ENCODE measurements at regions not wholly inside any gene's neighbourhood (a gene's known extent, or its start where the extent isn't known, plus 50 kb on each side); places are given as distances from the start of the nearest gene placed in this dataset.

GRCh38 chr5:38726279-38726678, 119.5 kb upstream of the OSMR start (continued):
- TF ChIP-seq, protein P1, sequence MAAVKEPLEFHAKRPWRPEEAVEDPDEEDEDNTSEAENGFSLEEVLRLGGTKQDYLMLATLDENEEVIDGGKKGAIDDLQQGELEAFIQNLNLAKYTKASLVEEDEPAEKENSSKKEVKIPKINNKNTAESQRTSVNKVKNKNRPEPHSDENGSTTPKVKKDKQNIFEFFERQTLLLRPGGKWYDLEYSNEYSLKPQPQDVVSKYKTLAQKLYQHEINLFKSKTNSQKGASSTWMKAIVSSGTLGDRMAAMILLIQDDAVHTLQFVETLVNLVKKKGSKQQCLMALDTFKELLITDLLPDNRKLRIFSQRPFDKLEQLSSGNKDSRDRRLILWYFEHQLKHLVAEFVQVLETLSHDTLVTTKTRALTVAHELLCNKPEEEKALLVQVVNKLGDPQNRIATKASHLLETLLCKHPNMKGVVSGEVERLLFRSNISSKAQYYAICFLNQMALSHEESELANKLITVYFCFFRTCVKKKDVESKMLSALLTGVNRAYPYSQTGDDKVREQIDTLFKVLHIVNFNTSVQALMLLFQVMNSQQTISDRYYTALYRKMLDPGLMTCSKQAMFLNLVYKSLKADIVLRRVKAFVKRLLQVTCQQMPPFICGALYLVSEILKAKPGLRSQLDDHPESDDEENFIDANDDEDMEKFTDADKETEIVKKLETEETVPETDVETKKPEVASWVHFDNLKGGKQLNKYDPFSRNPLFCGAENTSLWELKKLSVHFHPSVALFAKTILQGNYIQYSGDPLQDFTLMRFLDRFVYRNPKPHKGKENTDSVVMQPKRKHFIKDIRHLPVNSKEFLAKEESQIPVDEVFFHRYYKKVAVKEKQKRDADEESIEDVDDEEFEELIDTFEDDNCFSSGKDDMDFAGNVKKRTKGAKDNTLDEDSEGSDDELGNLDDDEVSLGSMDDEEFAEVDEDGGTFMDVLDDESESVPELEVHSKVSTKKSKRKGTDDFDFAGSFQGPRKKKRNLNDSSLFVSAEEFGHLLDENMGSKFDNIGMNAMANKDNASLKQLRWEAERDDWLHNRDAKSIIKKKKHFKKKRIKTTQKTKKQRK (IDR thresholded peaks at IDR 0.05; ENCODE audit: low read length), result no peak

DNA sequence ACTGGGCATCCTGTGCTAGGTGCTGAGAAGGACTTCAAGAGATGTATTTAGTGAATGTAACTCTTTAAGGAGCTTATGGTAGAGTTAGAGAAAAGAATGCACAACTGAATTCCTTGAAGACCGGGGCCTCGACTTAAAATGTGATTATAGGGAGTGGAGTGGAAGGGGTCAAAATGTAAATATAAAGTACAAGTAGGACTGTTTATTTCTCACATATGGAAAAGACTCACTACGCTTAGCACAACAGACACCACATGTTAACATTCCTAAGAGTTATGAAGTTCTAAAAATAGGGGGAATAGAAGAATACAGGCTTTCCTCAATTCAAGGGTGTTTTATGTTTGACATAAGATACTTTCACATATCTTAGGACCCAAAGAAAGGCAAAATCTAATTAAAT, 117.8 kb upstream of the OSMR start:
- intact Hi-C loops (cut with micrococcal nuclease; ENCODE audit: unreplicated experiment), result no loop called here

DNA sequence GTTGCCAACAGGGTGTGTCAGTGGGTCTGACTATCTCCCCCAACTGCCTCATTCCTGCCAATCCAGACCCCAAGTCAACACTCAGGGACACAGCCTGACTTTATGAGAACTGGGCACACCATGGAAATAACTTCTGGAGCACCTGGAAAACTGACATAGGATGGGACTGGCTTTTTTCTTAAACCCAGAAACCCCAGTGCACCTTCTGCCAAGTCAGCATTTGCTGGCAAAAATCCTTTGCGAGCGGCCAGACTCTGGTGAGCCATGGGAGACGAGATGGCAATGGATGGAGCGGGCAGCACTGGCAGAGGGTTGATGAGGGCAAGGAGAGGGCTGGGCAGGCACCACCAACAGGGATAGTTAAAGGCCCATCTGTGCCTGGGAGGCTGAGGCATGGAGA, 114.4 kb upstream of the OSMR start:
- no peak overlapping the region for H3K4me2 ChIP-seq (ENCODE audit: low read depth, low read length)
- CTCF ChIA-PET (ENCODE audit: low intra/inter-chr PET ratio, low total read pairs), result no interaction called here
- peaks cover 0 to 4% of the 10 kb centered on the region in 2 experiments; a peak in 2 of 5 replicates for H3K27me3 ChIP-seq (ENCODE audit: control insufficient read depth in 1 of 2, insufficient read depth in 2 of 2, low read length in 2 of 2)
- no peak for ATAC-seq
- FAIRE-seq, result no peak
- H2AFZ ChIP-seq (ENCODE audit: low read length), result no peak overlapping the region
- TF ChIP-seq MAFK (conservative IDR thresholded peaks at IDR 0.05 in 1 of 2, IDR thresholded peaks at IDR 0.05 in 1 of 2; ENCODE audit: low read length in 2 of 2), result peak; percentile 87 to 91
- peak; percentile 87 for TF ChIP-seq MAFF (IDR thresholded peaks at IDR 0.05; ENCODE audit: low read depth, low read length)
- TF ChIP-seq HNF4A (CRISPR knock-in tag; IDR thresholded peaks at IDR 0.05), result no peak
- no peaks in the 10 kb centered on the region for H3K9me3 ChIP-seq (ENCODE audit: low read length)
- intact Hi-C loops (cut with micrococcal nuclease; ENCODE audit: unreplicated experiment), result no loop called here
- WGBS (ENCODE audit: low lambda C conversion rate), result 10% methylated on average over 2 of the region's 4 CpGs
- no peak overlapping the region for H3K27ac ChIP-seq (ENCODE audit: extremely low read length, insufficient read depth, low read length)
- no peaks in the 10 kb centered on the region for H3K36me3 ChIP-seq (replicated peaks in 1 of 2; ENCODE audit: control insufficient read depth in 1 of 2, insufficient read depth in 2 of 2, low read length in 2 of 2)
- H3K4me1 ChIP-seq (ENCODE audit: insufficient read depth, low read length), result no peaks in the 10 kb centered on the region
- DNase-seq (ENCODE audit: low spot score), result no peak
- no TSS peak for BruUV-seq (replicated peaks)
- POLR2A ChIA-PET, result no interaction called here
- in situ Hi-C loops (cut with HindIII; ENCODE audit: extremely low pct_ligation_motif_present, low pct_unique_long_range_greater_than_20kb), result no loop called here
- H3K9ac ChIP-seq (ENCODE audit: insufficient read depth, low read depth, low read length), result no peak overlapping the region
- no peaks in the 10 kb centered on the region for H3K79me2 ChIP-seq (ENCODE audit: insufficient read depth, low read length)
- H3K4me3 ChIP-seq (replicated peaks in 1 of 3; ENCODE audit: insufficient read depth in 1 of 3, low read depth in 2 of 3, low read length in 3 of 3), result no peak overlapping the region
- H4K20me1 ChIP-seq (ENCODE audit: insufficient read depth, low read length), result no peaks in the 10 kb centered on the region

More for the DNA sequence above, 117.8 kb upstream of the OSMR start:
- no TSS peak for BruUV-seq (replicated peaks)
- H2AFZ ChIP-seq (ENCODE audit: low read length), result no peak overlapping the region
- in situ Hi-C loops (cut with HindIII; ENCODE audit: extremely low pct_ligation_motif_present, low pct_unique_long_range_greater_than_20kb), result no loop called here
- TF ChIP-seq BRD4 (CRISPR knock-in tag; IDR thresholded peaks at IDR 0.05), result no peak
- no peak for TF ChIP-seq MYNN (CRISPR knock-in tag; IDR thresholded peaks at IDR 0.05; ENCODE audit: low read depth)
- TF ChIP-seq ZNF557 (CRISPR knock-in tag; IDR thresholded peaks at IDR 0.05), result no peak
- TF ChIP-seq MAFK (conservative IDR thresholded peaks at IDR 0.05 in 1 of 2, IDR thresholded peaks at IDR 0.05 in 1 of 2; ENCODE audit: low read length in 2 of 2), result no peak
- TF ChIP-seq TSC22D2 (CRISPR knock-in tag; IDR thresholded peaks at IDR 0.05; ENCODE audit: borderline replicate concordance), result no peak
- H3K9me3 ChIP-seq (ENCODE audit: low read length), result no peaks in the 10 kb centered on the region
- ATAC-seq (no peak), FAIRE-seq (no peak), DNase-seq (ENCODE audit: low spot score) (no peak)
- 44% methylated on average over 3 of the region's 3 CpGs for WGBS (ENCODE audit: low lambda C conversion rate)
- H3K9ac ChIP-seq (ENCODE audit: insufficient read depth, low read depth, low read length), result no peak overlapping the region
- H3K27me3 ChIP-seq (ENCODE audit: control insufficient read depth in 1 of 2, insufficient read depth in 2 of 2, low read length in 2 of 2), result no peaks in the 10 kb centered on the region; a peak in 1 of 5 replicates
- CTCF ChIA-PET (ENCODE audit: low intra/inter-chr PET ratio, low total read pairs), result no interaction called here
- no peak overlapping the region for H3K4me3 ChIP-seq (replicated peaks in 1 of 3; ENCODE audit: insufficient read depth in 1 of 3, low read depth in 2 of 3, low read length in 3 of 3)
- no peak overlapping the region for H3K27ac ChIP-seq (ENCODE audit: extremely low read length, insufficient read depth, low read length)
- no peaks in the 10 kb centered on the region for H3K79me2 ChIP-seq (ENCODE audit: insufficient read depth, low read length)
- no peaks in the 10 kb centered on the region for H3K36me3 ChIP-seq (replicated peaks in 1 of 2; ENCODE audit: control insufficient read depth in 1 of 2, insufficient read depth in 2 of 2, low read length in 2 of 2)
- no peak overlapping the region for H3K4me2 ChIP-seq (ENCODE audit: low read depth, low read length)
- no peaks in the 10 kb centered on the region for H3K4me1 ChIP-seq (ENCODE audit: insufficient read depth, low read length)
- POLR2A ChIA-PET, result no interaction called here
- H4K20me1 ChIP-seq (ENCODE audit: insufficient read depth, low read length), result no peaks in the 10 kb centered on the region
